ENCODE measurements at regions not wholly inside any gene's neighbourhood (a gene's known extent, or its start where the extent isn't known, plus 50 kb on each side); places are given as distances from the start of the nearest gene placed in this dataset.

DNA sequence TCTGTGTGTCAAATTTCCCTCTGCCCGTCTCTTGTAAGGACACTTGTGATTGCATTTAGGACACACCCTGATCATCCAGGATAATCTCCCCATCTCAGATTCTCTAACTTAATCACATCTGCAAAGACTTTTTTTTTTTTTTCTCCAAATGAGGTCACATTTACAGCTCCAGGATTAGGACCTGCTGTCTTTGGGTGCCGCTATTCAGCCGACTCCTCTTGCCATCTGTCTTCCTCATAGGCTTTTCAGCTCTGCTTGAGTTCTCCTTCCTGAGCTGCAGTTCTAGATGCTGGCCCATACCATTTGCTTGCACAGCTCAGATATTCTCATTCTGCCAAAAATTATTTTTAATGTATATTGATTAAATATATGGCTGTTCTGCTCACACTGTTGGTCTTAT is 94.3 kb upstream of the TLE3 start:
- DNase-seq (ENCODE audit: low read depth in 3 of 3), result no peak

DNA sequence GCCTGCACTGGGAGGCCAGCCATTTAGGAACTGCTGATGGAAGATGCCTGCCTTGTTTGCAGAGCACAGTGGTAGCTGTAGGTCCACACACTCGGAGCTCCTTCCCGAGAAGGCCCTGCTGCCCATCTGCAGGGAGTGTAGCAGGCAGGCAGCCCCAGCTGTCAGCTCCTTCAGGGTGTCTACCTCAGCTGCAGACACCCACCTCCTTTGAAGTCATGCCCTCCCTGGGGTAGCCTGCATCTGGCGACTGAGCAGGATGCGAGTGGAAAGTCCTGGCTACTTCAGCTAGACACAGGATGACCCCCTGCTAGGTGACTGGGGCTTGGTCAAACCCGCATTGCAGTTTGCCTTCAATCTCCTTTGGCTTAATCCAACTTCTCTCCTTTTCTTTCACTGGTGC is 93.2 kb upstream of the TLE3 start:
- no peak for DNase-seq (ENCODE audit: low read depth in 3 of 3)

DNA sequence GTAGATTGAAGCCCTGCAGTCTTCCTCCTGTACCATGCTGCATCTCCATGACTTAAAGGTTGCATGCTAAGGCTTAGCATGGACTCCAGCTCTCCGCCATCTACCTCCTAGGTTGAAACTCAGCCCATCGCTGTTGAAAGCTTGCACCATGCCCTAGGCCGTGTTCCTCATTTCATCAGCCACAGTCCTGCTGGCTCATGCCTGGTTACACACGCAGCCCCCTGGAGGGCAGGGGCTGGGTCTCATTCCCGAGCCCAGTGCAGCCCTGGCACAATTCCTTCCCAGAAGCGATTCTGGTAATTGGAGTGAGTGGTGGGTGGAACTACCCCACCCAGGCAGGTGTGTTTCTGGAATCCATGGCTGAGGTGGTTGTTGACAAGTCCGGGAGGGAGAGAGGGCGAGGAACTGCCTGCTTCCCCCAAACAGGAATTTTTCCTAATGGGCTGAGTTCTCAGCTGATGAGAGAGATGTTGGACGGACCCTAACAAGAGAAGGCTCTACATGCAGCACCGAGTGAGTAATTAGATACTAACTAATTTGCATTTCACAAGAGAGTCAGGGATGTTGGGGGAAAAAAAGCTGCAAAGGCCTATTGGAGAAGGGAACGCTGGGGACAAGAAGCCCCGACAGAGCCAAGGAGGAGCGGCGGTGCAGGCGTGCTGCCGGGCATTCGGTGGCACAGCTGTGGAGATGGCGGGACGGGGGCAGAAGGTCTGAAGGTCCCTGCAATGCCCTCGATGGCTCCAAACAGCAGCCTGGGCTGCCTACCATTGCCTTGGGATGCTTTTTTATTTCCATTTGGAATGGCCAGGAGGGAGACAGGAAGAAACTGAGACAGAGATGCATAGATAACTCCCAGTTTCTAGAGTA is 92.3 kb upstream of the TLE3 start:
- no peak for DNase-seq (ENCODE audit: low read depth in 3 of 3)

DNA sequence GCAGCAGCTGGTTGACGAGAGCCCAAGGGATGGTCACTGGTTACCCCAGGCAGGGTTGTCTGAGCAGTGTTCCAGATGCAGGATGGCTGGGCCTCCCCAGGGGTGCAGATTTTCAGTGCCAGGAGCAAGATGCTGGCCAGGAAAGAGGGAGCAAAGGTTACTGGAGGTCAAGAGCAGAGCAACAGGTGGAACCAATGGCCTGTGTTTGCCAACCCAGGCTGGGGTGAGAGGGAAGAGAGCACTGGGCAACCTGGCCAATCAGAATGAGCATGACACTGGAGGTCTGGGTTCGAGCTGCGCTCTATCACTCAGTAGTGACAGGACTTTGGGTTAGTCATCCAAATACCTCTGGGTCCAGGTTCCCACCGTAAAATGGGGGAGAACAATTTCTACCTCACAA is 90.6 kb upstream of the TLE3 start:
- no peak for DNase-seq (ENCODE audit: low read depth in 3 of 3)

DNA sequence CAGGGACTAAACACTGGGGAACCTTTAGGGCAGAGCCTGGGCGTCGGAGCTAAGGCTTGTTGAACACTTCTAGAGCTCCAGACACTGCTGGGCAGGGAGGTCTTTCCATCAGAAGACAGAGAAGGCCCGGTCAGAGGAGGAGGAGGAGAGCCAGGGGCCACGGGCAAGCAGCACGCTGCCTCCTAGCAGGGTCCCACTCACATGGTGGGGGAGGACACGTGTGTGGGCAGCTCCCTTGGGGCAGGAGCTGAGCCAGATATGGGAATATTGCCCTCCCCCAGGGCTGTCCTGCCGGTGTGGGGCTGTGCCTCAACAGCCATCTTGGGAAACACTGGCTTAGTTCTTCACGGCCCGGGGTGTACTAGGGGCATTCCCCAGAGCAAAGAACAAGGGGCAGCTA is 89.6 kb upstream of the TLE3 start:
- DNase-seq (ENCODE audit: low read depth in 3 of 3), result no peak

DNA sequence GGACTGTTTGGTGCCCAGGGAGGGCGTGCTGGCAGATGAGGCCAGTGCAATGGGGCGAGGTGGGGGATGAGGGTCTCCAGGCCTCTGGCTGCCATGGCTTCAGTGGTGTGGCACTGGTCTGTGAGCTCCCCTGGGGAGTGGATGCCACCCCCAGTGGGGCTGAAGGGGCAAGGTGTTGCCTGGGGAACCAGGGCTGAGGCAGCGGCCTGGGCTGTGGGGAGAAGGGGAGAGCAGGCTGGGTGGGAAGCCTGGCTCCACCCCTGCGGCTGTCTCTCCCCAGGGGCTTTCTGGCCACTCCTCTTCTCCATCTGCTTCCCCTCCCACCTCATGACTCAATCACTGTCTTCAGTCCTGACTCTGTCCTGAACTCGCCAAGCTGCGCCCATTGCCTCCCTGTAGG is 88.4 kb upstream of the TLE3 start:
- DNase-seq (ENCODE audit: low read depth in 3 of 3), result no peak

DNA sequence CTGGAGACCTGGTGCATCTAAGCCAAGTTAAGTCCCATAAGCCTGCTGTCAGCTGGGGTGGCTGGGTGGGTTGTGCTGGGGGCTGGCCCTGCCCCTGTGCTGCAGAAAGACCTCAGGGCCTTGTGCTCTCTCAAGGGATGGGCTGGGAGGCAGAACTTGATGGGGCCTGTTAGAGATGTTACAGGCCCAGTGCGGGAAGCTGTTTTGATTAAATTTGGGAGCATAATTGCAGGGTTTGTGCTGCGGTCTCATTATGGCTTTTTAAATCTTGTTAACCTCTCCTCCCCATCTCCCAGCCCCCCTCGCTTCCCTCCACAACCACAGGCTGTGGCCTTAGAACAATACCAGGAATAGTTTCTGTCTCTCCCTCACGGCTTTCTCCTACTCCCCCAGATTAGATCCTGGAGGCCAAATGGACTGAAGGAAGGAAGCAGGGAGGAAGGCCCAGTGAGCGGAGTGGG is 87.6 kb upstream of the TLE3 start:
- no peak for DNase-seq (ENCODE audit: low read depth in 3 of 3)

DNA sequence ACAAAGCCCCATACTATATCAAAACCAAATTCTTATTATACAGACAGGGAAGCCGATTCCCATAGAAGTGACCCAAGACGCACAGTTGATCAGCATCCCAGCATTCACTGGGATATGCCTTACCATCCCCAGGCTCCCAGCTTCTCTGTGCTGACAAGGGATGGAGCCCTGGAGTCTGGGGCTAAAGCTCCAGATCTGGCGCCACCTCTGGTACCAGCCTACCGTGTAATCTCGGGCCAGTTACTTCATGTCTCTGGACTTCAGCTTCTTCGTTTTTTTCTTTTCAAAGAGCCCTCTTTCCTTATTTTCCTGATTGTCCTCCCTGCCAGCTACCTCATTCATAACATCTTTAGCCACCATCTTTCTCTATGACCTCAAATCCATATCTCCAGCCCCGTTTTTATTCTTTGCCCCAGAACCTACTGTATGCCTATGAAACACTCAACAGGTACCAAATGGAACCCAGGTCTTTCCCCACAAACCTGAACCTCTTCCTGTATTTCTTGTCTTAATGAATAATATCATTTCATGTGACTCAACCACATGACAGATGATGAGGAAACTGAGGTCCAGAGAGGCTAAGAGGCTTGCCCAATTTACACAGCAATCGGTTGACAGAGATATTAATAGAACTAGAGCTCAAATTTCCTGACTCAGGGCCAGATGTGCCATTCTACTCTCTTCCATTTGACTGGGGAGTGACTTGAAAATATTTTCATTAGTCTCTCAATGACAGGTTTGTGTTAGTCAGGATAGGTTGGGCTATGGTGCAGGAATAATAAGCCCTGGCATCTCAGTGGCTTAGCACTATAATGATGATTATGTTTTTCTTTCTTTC is 85.4 kb upstream of the TLE3 start:
- DNase-seq (ENCODE audit: low read depth in 3 of 3), result no peak

DNA sequence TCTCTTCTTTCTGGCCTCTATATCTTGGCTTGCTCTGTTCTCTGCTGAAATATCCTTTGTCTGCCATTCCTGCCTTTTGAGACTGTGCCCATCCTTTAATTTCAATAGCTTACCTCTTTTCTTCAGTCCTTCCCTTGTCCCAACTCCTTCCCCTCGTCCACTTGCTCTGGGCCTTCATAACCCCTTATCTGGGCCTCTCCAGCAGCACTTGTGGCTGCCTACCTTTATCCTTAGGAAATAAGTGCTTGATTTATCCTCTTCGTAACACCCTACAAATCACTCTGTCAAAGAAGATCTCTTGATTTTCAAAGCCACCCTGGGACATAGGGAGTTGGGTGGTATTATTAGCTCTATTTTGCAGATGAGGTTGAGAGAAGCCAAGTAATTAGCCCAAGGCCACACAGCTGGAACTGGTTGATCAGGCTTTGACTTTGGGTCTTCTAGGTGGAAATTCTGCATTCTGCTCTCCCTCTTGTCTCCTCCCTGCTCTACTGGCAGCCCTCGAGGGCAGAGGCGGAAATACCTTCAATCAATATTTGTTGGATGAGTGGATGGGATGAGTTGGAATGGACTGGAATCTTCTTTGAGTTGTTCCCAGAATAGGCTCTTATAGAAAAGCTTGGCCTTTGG is 84.0 kb upstream of the TLE3 start:
- no peak for DNase-seq (ENCODE audit: low read depth in 3 of 3)

DNA sequence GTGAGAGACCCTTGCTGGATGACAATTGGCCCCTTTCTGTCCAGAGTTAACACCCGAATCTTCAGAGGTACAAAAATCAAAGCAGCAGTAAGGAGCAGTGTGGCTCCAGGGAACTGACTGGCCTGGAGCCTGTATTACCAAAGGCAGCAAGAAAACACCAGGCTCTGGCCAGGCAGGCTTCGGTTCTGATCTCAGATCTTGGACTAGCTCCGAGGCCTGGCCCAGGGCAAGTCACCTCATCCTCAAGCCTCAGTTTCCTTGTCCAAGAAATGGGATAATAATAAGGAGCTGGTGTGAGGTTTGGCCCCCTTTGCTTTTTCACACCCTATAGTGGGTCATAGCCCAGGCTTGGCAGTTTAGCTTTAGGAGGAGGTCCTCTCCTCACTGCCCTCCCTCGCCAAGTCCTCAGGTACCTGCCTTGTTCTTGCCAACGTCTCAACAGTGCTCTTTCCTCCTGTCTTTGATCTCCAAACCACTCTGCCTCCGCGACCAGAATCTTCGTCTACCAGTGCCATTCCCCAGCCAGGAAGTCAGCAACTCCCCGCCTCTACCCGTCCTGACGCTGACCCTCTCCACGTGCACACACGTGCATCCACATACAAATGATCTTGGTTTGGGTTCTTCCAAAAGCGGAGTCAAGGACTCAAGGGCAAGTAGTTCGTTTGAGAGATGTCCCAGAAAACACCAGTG is 82.6 kb upstream of the TLE3 start:
- DNase-seq (ENCODE audit: low read depth in 3 of 3), result no peak

DNA sequence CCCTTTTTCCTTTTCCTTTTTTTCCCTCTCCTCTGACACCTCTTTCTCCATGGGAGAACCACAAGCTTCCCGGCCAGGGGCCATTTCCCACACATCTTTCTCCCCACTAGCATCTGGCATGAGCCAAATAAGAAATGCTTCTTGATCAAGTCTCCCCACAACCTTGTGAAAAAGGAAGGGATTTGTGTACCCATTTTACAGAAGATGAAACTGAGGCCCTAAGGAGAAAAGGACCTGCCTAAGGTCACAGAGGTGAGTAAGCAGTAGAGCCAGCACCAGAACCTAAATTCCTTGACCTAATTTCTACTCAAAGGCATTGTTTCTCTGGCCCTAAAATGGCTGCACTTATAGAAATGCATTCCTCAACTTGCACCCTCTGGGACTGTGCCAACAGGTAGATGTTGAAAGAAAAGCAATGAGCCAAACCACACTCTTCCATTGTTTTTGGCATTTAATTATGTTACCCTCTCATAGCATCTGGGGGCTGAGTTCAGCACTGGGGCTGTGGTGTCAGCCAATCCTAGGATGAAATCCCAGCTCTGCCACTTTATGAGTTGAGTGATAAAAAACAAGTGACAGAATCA is 81.7 kb upstream of the TLE3 start:
- no peak for DNase-seq (ENCODE audit: low read depth in 3 of 3)

DNA sequence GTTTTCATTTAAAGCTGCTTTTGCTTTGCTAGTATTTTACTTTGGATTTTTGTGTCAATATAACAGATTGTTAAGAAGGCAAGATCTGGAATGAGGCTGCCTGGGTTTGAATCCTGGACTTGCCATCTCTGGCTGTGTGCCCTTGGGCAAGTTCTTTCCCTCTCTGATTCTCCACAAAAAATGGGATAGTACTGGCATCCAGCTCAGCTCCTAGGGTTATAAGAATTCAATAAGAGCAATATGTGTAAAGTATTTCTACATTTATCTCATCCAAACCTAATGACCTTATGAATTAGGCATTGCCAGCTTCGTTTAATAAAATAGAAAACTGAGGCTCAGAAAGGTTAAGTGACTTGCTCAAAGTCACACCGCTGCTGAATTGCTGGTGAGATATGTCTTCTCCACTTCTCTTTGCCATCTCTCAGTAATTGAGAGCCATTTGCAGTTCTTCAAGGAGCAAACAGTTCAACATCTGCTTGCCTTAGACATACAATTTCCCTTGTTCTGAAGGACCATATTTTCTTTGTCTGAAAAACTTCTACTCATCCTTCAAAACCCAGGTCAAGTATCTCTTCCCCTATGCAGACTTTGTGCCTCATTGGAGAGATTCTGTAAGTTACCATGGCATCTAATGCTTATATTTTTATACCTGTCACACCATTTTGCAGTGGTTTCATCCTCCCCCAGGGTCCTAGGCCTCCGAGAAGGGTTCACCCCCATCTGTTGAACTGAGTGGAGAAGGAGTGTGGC is 80.8 kb upstream of the TLE3 start:
- DNase-seq (ENCODE audit: low read depth in 3 of 3), result no peak

DNA sequence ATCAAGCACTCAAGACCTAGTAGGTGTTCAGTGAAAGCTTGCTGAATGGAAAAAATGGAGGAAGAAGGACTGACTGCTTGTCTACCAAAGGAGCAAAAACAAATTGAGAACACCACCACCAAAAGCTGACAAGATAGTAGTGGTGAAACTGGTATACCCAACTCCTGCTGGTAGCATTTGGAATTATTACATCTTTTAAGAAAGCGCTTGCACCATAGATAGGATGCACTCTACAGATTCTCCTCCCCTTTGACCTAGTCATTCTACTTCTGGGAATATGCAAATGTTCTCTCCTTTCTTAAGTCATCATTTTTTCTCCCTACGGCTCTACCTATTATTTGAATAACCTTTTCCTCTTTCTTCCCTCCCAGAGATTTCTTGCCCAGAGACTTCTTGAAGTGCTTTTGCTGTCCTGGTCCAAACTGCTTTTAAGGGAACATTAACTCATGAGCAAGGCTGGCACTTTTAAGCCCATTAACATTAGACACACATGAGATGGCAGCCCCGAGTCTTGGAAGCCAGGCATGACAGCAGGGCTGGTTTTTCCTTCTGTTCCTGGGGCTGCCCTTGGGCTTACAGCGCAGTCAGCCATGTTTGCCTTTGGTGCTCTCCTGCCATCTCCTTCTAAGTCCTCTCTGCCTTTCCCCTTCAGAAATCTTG is 75.0 kb upstream of the TLE3 start:
- no peak for DNase-seq (ENCODE audit: low read depth in 3 of 3)

DNA sequence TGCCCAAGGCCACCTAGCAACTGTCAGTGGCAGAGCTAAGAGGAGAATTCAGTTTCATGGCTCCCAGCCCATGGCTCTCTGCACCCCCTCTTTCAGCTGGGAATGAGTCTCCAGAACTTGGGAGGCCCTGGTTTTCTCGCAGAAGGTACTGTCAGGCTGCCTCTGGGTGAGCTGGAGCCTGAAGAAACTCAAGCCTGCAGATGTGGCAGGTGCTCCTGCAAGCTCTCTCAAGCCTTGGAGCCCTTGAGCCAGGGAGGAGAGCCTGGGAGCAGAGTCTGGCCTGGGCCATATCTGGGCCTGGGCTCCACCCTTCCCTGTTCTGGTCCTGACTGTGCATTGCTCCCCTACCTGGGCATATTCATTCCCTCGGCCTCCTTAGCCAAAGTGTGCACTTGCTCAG is 74.4 kb upstream of the TLE3 start:
- no peak for DNase-seq (ENCODE audit: low read depth in 3 of 3)

DNA sequence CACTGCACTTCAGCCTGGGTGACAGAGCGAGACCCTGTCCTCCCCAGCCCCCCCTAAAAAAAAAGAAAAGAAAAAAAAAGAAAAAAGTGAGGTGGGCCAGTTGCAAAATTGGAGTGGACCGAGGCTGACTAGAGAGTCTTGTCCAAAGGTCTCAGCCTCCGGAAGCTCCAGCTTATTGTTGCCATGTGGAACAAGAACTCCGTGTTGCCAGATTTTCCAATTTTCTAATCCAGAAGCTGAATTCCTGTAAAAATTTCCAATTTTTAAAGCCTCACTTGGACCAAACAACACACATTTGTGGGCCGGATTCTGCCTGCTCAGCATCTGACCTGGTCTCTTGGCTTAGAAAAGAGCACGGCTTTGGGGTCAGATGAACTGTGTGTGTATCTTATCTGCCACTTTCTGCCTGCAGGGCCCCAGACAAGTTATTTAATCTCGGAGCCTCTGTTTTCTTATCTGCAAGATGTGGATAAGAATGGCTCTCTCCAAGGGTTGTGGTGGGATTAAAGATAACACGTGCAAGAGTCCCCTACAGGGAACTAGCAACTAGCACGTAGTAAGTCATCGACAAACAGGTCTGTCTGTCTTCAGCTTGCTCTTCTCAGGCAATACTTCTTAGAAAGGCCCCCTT is 73.7 kb upstream of the TLE3 start:
- DNase-seq (ENCODE audit: low read depth in 3 of 3), result no peak

DNA sequence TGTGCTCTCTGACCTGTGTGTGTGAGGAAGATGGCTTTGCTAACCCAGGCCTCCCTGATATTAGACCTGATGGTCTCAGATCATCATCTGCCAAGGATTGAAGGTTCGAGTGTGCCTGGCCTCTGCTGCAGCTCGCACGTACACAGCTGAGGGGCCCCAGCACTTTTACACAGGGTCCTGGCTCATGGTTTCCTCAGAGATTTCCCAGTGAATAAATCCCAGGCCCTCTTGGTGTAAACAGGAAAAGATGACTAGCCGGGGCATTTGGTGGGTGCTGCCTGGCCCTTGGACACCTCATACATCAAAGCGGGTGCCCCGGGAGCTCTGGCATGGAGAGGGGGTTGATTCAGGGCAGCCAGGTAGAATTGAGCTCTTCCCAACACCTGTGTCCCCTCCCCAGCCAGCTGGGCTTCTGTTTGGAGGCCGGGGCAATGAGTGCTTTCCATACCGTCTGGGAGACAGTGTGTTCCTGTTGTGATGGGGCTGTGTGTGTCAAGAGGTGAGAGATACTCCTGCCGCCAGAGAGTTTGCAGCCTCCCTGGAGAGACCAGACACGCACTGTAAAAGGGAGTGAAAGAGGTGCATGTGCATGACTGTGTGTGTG is 72.5 kb upstream of the TLE3 start:
- DNase-seq (ENCODE audit: low read depth in 3 of 3), result no peak

DNA sequence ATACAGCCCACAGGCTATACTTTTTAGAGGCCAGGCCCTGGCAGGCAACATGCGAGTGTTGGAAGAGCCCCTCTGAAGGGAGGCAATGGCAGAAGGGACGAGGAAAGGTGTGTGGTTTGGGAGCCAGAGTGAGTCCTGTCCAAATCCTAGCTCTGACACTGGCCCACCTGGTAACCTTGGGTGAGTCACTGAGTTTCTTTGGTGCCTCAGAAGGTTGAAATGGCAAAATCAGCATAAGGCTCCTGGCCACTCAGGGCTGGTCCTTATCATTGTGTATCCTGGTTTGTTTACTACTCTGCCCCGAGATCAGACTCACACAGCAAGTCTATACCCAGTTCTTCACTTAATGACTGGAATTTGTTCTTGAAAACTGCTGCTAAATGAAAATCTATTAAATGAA is 71.4 kb upstream of the TLE3 start:
- no peak for DNase-seq (ENCODE audit: low read depth in 3 of 3)

DNA sequence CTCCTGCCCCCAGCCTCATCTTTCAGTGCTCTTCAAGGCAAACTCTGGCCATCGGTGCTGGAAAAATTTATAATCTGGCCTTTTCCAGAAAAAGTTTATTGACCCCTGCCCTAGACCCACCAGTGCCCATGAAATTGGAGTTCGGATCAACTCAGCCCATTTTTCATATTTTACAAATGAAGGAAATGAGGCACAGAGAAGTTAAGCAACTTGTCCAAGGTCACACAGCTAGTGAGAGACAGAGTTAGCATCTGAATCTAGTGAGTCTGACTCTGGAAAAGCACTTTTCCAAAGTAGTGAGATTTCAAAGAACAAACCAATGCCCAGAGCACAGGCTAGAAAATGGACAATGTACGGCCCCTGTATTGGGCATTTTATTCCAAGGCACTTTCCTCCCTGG is 69.4 kb upstream of the TLE3 start:
- no peak for DNase-seq (ENCODE audit: low read depth in 3 of 3)

DNA sequence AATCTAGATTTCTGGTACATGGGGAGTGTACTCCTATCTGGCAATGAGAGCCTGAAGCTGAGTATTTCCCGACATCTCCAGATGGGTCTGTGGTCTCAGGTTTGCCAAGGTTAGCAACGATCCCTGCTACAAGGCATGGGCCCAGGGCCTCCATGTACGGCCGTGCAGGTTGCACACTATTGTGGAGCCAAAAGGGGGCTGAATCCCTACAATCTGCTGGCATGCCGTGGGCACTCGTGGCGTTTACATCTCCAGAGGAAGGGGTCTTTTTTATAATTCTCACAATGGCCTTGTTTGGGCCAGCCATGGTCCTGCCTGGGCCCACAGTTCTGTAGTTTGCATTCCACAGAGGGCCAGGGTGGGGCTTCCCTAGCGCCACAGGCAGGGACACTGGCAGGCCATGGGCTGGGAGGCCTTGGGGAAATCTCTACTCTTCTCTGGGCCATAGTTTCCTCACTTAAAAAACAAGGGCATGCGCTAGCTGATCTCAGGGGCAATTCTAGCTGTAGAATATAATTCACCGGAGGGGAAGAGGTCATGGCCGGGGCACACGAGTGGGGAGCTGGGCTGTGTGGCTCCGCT is 68.9 kb upstream of the TLE3 start:
- DNase-seq (ENCODE audit: low read depth in 3 of 3), result no peak

Data from stimulated activated CD4-positive, alpha-beta T cell treated with anti-CD3 and anti-CD28 coated beads, TNF-alpha, amount 100 ng/mL, for 24 hours (primary cell).